Common myeloid progenitor, CD34-positive (primary cell): ENCODE measurements at regions not wholly inside any gene's neighbourhood (a gene's known extent, or its start where the extent isn't known, plus 50 kb on each side); places are given as distances from the start of the nearest gene placed in this dataset.
A peak's percentile ranks its signal among the peaks of the same experiment; 100 is the strongest.

Source experiments
- CTCF ChIA-PET: fragments of 350-600 bp; sonication (Branson Sonifier 250); formaldehyde crosslinking; loops from one replicate; lab custom pipeline; 2021; ENCODE audit warnings: antibody characterized with exemption; lab: Charles Lee
- POLR2A ChIA-PET: fragments of 350-600 bp; sonication (Branson Sonifier 250); formaldehyde crosslinking; loops from one replicate; lab custom pipeline; 2021; ENCODE audit warnings: antibody characterized with exemption; lab: Charles Lee
- DNase-seq, 3 donors: peaks; one replicate each; pipeline versions ENCODE4 v3.0.0 to v3.0.0-alpha.2; 2013
- H3K27ac ChIP-seq, 2 experiments: 1 replicate in 1 of 2; 2 replicates in 1 of 2; pipeline ENCODE4 v1.7.0; 2013; ENCODE audit warnings: inconsistent platforms in 2 of 2, low read length in 2 of 2, mild to moderate bottlenecking in 2 of 2, low read depth in 1 of 2, moderate library complexity in 1 of 2; ENCODE audit not compliant: severe bottlenecking in 2 of 2, insufficient read depth in 1 of 2, poor library complexity in 1 of 2
- H3K27me3 ChIP-seq, 5 experiments: replicated peaks in 2 of 5; 1 replicate in 3 of 5; 2 replicates in 2 of 5; pipeline versions ENCODE4 v1.6.1 to v1.7.0; 2013; ENCODE audit warnings: low read length in 4 of 5, mild to moderate bottlenecking in 2 of 5, moderate library complexity in 2 of 5, inconsistent platforms in 1 of 5; ENCODE audit not compliant: insufficient read depth in 5 of 5, control insufficient read depth in 4 of 5
- H3K36me3 ChIP-seq, 4 experiments: 1 replicate in 2 of 4; 2 replicates in 2 of 4; pipeline versions ENCODE4 v1.6.1 to v1.7.0; 2013; ENCODE audit warnings: low read length in 3 of 4, control low read depth in 1 of 4, mild to moderate bottlenecking in 1 of 4; ENCODE audit not compliant: control insufficient read depth in 4 of 4, insufficient read depth in 4 of 4
- H3K4me1 ChIP-seq, 4 experiments: 1 replicate in 3 of 4; 2 replicates in 1 of 4; pipeline versions ENCODE4 v1.6.1 to v1.7.1; 2013; ENCODE audit warnings: low read length in 3 of 4, mild to moderate bottlenecking in 3 of 4, control low read depth in 1 of 4, inconsistent platforms in 1 of 4, moderate library complexity in 1 of 4; ENCODE audit not compliant: control insufficient read depth in 4 of 4, insufficient read depth in 4 of 4; ENCODE audit errors: control extremely low read depth in 1 of 4
- H3K4me3 ChIP-seq, 7 experiments: 1 replicate in 4 of 7; 2 replicates in 3 of 7; pipeline versions ENCODE4 v1.5.1 to v1.7.0; 2013; ENCODE audit warnings: mild to moderate bottlenecking in 7 of 7, low read length in 6 of 7, moderate library complexity in 6 of 7, inconsistent platforms in 2 of 7, low read depth in 2 of 7, control low read depth in 1 of 7; ENCODE audit not compliant: insufficient read depth in 4 of 7, control insufficient read depth in 1 of 7; ENCODE audit errors: extremely low read depth in 1 of 7
- H3K9me3 ChIP-seq, 5 experiments: 1 replicate in 4 of 5; 2 replicates in 1 of 5; pipeline versions ENCODE4 v1.6.1 to v1.7.1; 2013; ENCODE audit warnings: low read length in 4 of 5, mild to moderate bottlenecking in 2 of 5, inconsistent platforms in 1 of 5, low read depth in 1 of 5, moderate library complexity in 1 of 5; ENCODE audit not compliant: control insufficient read depth in 4 of 5, insufficient read depth in 2 of 5; ENCODE audit errors: control extremely low read depth in 1 of 5
- whole genome bisulfite sequencing: methylation state at CpG from one replicate; pipeline ENCODE4 v1.1.5; 2013; ENCODE audit not compliant: insufficient coverage; 5-methylcytosine and 5-hydroxymethylcytosine counted together

DNA sequence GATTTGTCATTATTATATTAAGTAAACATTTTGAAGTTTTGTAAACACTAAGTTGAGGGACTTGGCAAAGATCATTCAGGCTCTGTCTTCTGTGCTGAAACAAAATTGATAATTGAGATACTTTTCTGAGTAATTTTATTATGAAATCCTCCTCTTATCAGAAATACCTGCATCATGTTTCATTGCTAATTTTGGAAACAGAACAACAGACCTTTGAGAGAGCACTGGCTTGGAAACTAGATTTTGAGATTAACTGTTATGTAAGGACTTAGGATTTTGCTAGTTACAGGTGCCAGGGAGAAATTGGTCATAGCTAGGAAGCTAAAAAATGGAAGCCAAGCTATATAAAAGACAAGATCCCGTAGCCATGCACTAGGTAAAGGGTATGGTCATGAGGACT is 201.7 kb upstream of the DCN start:
- no peak for DNase-seq
- POLR2A ChIA-PET, result no interaction called here
- H3K9me3 ChIP-seq, result no peaks in the 10 kb centered on the region
- no peaks in the 10 kb centered on the region for H3K27me3 ChIP-seq
- H3K4me3 ChIP-seq, result no peak overlapping the region
- H3K27ac ChIP-seq, result no peak overlapping the region
- 100% methylated on average over 1 of the region's 1 CpG for WGBS
- CTCF ChIA-PET, result interaction anchor here (0.6 to 4.3 kb wide), 3 partner anchors 15 to 1265 kb away, joined by 3 to 32 read pairs (median 4); no protein-coding TSS in a partner anchor
- peaks cover 6 to 11% (median 8%) of the 10 kb centered on the region in 4 experiments for H3K4me1 ChIP-seq
- H3K36me3 ChIP-seq, result no peaks in the 10 kb centered on the region

DNA sequence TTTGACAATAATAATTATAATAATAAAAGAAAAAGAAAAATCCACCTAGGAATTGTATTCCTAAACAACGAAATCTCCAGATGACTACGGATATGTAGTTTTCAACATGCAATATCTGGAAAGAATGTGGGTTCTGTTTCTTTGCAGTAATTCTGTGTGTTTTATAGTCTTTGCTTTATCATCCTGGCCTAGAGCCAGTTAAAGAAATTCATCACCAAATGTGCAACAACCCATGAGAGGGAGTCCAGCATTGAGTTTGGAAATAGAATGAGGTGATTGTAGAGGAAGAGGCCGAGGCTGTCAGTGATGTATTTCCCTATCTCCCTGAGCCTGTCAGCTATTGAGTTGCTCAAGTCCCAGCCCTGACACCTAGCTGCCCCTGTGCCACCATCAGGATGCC is 200.5 kb upstream of the DCN start:
- POLR2A ChIA-PET, result no interaction called here
- WGBS, result 80% methylated on average over 1 of the region's 3 CpGs
- H3K36me3 ChIP-seq, result no peaks in the 10 kb centered on the region
- DNase-seq, result no peak
- no peak overlapping the region for H3K27ac ChIP-seq
- CTCF ChIA-PET, result interaction anchor here (0.9 to 4.3 kb wide), 12 partner anchors 8 to 1599 kb away, joined by 3 to 32 read pairs (median 6); no protein-coding TSS in a partner anchor
- H3K4me3 ChIP-seq, result no peak overlapping the region
- no peaks in the 10 kb centered on the region for H3K9me3 ChIP-seq
- H3K27me3 ChIP-seq, result no peaks in the 10 kb centered on the region
- peaks cover 6 to 11% (median 8%) of the 10 kb centered on the region in 4 experiments for H3K4me1 ChIP-seq

- H3K27ac ChIP-seq, result peak overlapping the region; percentile 78 to 92
Observed at GRCh38 chr12:91382081-91382543, 199.5 kb upstream of the DCN start.

GRCh38 chr12:91381309-91381804 is 198.7 kb upstream of the DCN start:
- Histone ChIP-seq H3K27ac (peak overlapping the region; percentile 78 to 92), H3K27me3 (no peaks in the 10 kb centered on the region), H3K4me3 (peak overlapping the region in 6 of 7 experiments; percentile 53 to 96 (median 74)), H3K4me1 (peaks cover 6 to 11% (median 8%) of the 10 kb centered on the region in 4 experiments), H3K36me3 (no peaks in the 10 kb centered on the region), H3K9me3 (no peaks in the 10 kb centered on the region)
- 14% methylated on average over 9 of the region's 11 CpGs for WGBS
- ChIA-PET POLR2A (interaction anchor here (0.8 kb wide), 1 partner anchor 764 kb away, joined by 4 read pairs; the partner anchor contains the start of gene BTG1), CTCF (interaction anchor here (0.8 to 4.3 kb wide), 20 partner anchors 8 to 1268 kb away, joined by 3 to 32 read pairs (median 6); no protein-coding TSS in a partner anchor)
- peak; percentile 89 to 97 (median 95) for DNase-seq

More at GRCh38 chr12:91382081-91382543, 199.5 kb upstream of the DCN start:
- no CpG with 5 or more reads among the region's 4 CpGs for WGBS
- DNase-seq, result peak; percentile 81 to 90 (median 88)
- no peaks in the 10 kb centered on the region for H3K9me3 ChIP-seq
- POLR2A ChIA-PET, result interaction anchor here (0.8 kb wide), 1 partner anchor 762 kb away, joined by 3 read pairs; no protein-coding TSS in a partner anchor
- H3K4me1 ChIP-seq, result peaks cover 6 to 11% (median 8%) of the 10 kb centered on the region in 4 experiments
- CTCF ChIA-PET, result interaction anchor here (0.7 to 4.3 kb wide), 27 partner anchors 9 to 1387 kb away, joined by 3 to 32 read pairs (median 5); no protein-coding TSS in a partner anchor
- no peaks in the 10 kb centered on the region for H3K27me3 ChIP-seq
- no peaks in the 10 kb centered on the region for H3K36me3 ChIP-seq
- peak overlapping the region in 6 of 7 experiments; percentile 53 to 96 (median 74) for H3K4me3 ChIP-seq

DNA sequence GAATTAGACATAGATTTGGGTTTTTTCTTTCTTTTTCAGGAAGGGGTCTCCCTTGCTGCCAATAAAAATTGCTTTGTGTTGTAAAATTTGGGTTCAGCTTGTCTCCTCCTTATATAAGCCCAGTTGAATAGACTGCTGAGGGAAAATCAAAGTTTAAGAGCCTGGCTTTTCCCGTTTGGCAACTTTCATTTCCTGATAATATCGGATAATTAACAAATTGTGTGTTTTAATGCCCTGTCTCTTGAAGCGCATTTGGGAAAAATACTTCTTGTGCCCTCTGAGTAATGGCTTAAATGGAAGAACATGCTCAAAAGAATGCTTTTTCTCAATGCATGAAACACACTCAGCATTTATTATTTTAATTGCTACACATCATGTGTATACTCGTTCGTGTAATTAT is 198.0 kb upstream of the DCN start:
- no peak for DNase-seq
- Histone ChIP-seq H3K36me3 (no peaks in the 10 kb centered on the region), H3K27me3 (no peaks in the 10 kb centered on the region), H3K4me3 (no peak overlapping the region), H3K9me3 (no peaks in the 10 kb centered on the region), H3K4me1 (peaks cover 6 to 11% (median 8%) of the 10 kb centered on the region in 4 experiments), H3K27ac (no peak overlapping the region)
- POLR2A ChIA-PET, result no interaction called here
- WGBS, result 100% methylated on average over 2 of the region's 5 CpGs
- CTCF ChIA-PET, result interaction anchor here (1.6 to 2.3 kb wide), 4 partner anchors 11 to 764 kb away, joined by 3 to 11 read pairs (median 7); no protein-coding TSS in a partner anchor

- Histone ChIP-seq H3K27me3 (no peaks in the 10 kb centered on the region), H3K4me3 (no peak overlapping the region), H3K4me1 (peaks cover 6 to 11% (median 8%) of the 10 kb centered on the region in 4 experiments), H3K27ac (no peak overlapping the region), H3K36me3 (no peaks in the 10 kb centered on the region), H3K9me3 (no peaks in the 10 kb centered on the region)
- POLR2A ChIA-PET, result no interaction called here
- CTCF ChIA-PET, result interaction anchor here (0.9 to 1.7 kb wide), 4 partner anchors 9 to 1191 kb away, joined by 3 to 4 read pairs (median 4); no protein-coding TSS in a partner anchor
- 100% methylated on average over 1 of the region's 2 CpGs for WGBS
- no peak for DNase-seq
Observed at GRCh38 chr12:91379051-91379775, 196.6 kb upstream of the DCN start.
